Gastrocnemius medialis (tissue), 4 donors: ENCODE measurements at regions not wholly inside any gene's neighbourhood (a gene's known extent, or its start where the extent isn't known, plus 50 kb on each side); places are given as distances from the start of the nearest gene placed in this dataset.

Source experiments
- ATAC-seq, 2 donors: fragments of 150-250 bp; one replicate each; pipeline ENCODE4 v1.9.1; 2016
- DNase-seq, 2 donors: peaks; one replicate each; pipeline ENCODE4 v3.0.0-alpha.2; 2019
- H3K27ac ChIP-seq, 4 donors: fragments of 200-600 bp; sonication (generic); 1 replicate in 1 of 4; 2 replicates in 3 of 4; pipeline ENCODE4 v1.5.1; 2016 to 2018; ENCODE audit warnings: mild to moderate bottlenecking in 2 of 4, moderate library complexity in 1 of 4
- H3K27me3 ChIP-seq, 3 donors: fragments of 200-600 bp; sonication (generic) in 2 of 3; 1 replicate in 1 of 3; 2 replicates in 2 of 3; pipeline versions ENCODE4 v1.5.1 to v1.6.0; 2016 to 2019; ENCODE audit warnings: mild to moderate bottlenecking in 1 of 3, moderate library complexity in 1 of 3
- H3K36me3 ChIP-seq, 2 donors: fragments of 200-600 bp; sonication (generic) in 1 of 2; one replicate each; pipeline ENCODE4 v1.5.1; 2017 to 2018
- H3K4me1 ChIP-seq, 2 donors: fragments of 200-600 bp; sonication (generic) in 1 of 2; one replicate each; pipeline ENCODE4 v1.5.1; 2016 to 2017; ENCODE audit warnings: mild to moderate bottlenecking in 2 of 2
- H3K4me3 ChIP-seq, 4 donors: fragments of 200-600 bp; sonication (generic) in 3 of 4; 1 replicate in 1 of 4; 2 replicates in 3 of 4; pipeline ENCODE4 v1.5.1; 2016 to 2019; ENCODE audit warnings: mild to moderate bottlenecking in 2 of 4
- H3K9me3 ChIP-seq, 3 donors: fragments of 200-600 bp; sonication (generic) in 2 of 3; 1 replicate in 1 of 3; 2 replicates in 2 of 3; pipeline ENCODE4 v1.5.1; 2016 to 2019
- CTCF ChIP-seq, 5 experiments: fragments of 450-650 bp in 3 of 5; fragments of 200-600 bp in 2 of 5; sonication (generic) in 2 of 5; IDR thresholded peaks in 4 of 5; conservative IDR thresholded peaks in 1 of 5; 1 replicate in 4 of 5; 2 replicates in 1 of 5; pipeline ENCODE4 v1.5.1; 2016 to 2019; ENCODE audit warnings: antibody characterized with exemption in 5 of 5, mild to moderate bottlenecking in 3 of 5, moderate library complexity in 3 of 5
- POLR2A ChIP-seq, 2 donors: fragments of 450-650 bp; IDR thresholded peaks; one replicate each; pipeline ENCODE4 v1.6.1; 2017; ENCODE audit warnings: antibody characterized with exemption in 2 of 2, mild to moderate bottlenecking in 2 of 2, moderate library complexity in 2 of 2
- in situ Hi-C, 4 donors: fragments of 200-750 bp; cut with MboI; loops; one replicate each; pipeline versions ENCODE4 v1.15.0 to v1.8.0; 2017; ENCODE audit warnings: low sequenced_read_pairs in 4 of 4
- intact Hi-C: fragments of 100-400 bp; cut with DNase I; formaldehyde crosslinking; loops from one replicate; pipeline ENCODE4 v1.15.1; 2023; ENCODE audit warnings: low total_unique reads

- ATAC-seq (peak; percentile 83 to 96), DNase-seq (peak; percentile 53 to 66)
- H3K27ac ChIP-seq: no peak overlapping the region
- peak; percentile 53 to 92 (median 72) for TF ChIP-seq CTCF (IDR thresholded peaks at IDR 0.05 in 4 of 5, conservative IDR thresholded peaks at IDR 0.05 in 1 of 5)
- no peak for TF ChIP-seq POLR2A (IDR thresholded peaks at IDR 0.05)
- H3K36me3 ChIP-seq: no peaks in the 10 kb centered on the region
- in situ Hi-C loops (loop anchor here in 3 of 4 donors (10.0 kb wide), 1 partner anchor 193 kb away; no protein-coding TSS in a partner anchor), intact Hi-C loops (no loop called here)
- peaks cover 0 to 2% (median 0%) of the 10 kb centered on the region in 3 donors for H3K27me3 ChIP-seq
- H3K9me3 ChIP-seq: no peaks in the 10 kb centered on the region
- peaks cover 0 to 3% of the 10 kb centered on the region in 2 donors for H3K4me1 ChIP-seq
- no peak overlapping the region for H3K4me3 ChIP-seq
Observed at GRCh38 chr11:76721755-76722677, 51.5 kb upstream of the LRRC32 start.

DNA sequence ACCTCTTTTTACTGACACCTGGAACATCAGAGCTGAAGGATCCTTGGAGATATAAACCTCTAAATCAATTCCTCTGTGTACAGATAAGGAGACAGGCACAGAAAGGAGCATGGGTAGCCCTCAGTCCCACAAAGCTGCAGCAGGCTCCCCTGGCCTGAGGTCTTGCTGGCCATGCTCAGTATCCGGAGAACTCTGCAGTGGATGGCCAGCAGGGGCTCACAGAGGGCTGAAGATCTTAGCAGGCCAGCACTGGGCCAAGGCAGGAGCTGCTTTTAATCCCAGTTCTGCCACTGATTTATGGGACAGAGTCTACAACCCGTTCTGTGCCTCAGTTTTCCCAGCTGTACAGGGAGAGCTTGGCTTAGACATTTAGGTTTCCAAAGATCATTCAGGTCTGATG is 52.6 kb upstream of the LRRC32 start:
- in situ Hi-C loops: loop anchor here in 3 of 4 donors (10.0 kb wide), 1 partner anchor 192 kb away; no protein-coding TSS in a partner anchor
- Histone ChIP-seq H3K36me3 (no peaks in the 10 kb centered on the region), H3K4me1 (peaks cover 0 to 3% of the 10 kb centered on the region in 2 donors), H3K27me3 (peaks cover 0 to 2% (median 0%) of the 10 kb centered on the region in 3 donors), H3K27ac (no peak overlapping the region), H3K4me3 (no peak overlapping the region), H3K9me3 (no peaks in the 10 kb centered on the region)
- no peak for TF ChIP-seq CTCF (IDR thresholded peaks at IDR 0.05 in 4 of 5, conservative IDR thresholded peaks at IDR 0.05 in 1 of 5)
- TF ChIP-seq POLR2A (IDR thresholded peaks at IDR 0.05): no peak
- intact Hi-C loops: no loop called here
- ATAC-seq (no peak), DNase-seq (no peak)

DNA sequence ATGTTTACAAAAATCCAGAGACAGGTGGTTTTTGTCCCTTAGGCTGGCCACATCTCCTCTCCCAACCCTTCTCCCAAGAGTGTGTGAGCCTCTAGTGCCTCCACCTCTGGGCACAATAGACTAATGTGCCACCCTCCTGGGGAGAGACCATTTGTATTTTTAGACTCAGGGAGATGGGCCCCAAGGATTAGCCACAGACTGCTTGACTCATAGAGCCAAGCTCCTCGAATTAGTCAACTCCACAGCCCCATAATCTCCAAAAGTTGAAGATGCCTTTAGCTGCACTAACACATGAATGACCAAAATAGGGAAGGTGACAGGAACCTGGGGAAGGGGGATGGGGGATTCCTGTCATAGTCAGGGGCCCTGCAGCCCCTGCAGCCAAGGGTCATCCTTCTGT is 53.0 kb upstream of the LRRC32 start:
- in situ Hi-C loops: loop anchor here in 3 of 4 donors (10.0 kb wide), 1 partner anchor 191 kb away; no protein-coding TSS in a partner anchor

DNA sequence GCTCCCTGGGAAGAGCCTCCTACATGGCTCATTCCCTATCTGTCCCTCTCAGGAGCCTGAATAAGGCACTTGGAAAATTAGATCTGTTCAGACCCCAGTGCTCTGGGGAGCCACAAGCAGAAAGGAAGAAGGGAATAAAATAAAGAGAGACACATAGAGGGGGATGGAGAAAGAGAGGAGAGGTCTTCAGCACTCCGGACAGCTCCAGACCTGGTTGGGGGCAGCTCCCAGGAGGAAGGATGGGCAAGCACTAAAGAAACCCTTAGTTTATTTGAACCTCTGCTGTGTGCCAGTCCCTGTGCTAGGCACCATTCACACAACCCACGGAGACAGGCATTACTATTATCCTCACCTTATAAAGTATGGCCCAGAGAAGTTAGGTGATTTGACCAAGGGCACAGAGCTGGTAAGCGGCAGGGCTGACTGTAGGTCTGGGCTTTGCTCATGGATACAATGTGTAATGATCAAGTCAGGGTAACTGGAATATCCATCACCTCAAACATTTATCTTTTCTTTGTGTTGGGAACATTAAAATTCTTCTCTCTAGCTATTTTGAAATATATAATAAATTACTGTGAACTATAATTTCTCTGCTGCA is 53.7 kb upstream of the LRRC32 start:
- no peak overlapping the region for H3K4me3 ChIP-seq
- H3K9me3 ChIP-seq: no peaks in the 10 kb centered on the region
- peaks cover 0 to 3% of the 10 kb centered on the region in 2 donors for H3K4me1 ChIP-seq
- H3K36me3 ChIP-seq: no peaks in the 10 kb centered on the region
- in situ Hi-C loops: loop anchor here in 3 of 4 donors (10.0 kb wide), 1 partner anchor 191 kb away; no protein-coding TSS in a partner anchor
- H3K27me3 ChIP-seq: peaks cover 0 to 2% (median 0%) of the 10 kb centered on the region in 3 donors
- ATAC-seq (no peak), DNase-seq (no peak)
- TF ChIP-seq CTCF (IDR thresholded peaks at IDR 0.05 in 4 of 5, conservative IDR thresholded peaks at IDR 0.05 in 1 of 5) (no peak), POLR2A (IDR thresholded peaks at IDR 0.05) (no peak)
- no peak overlapping the region for H3K27ac ChIP-seq
- intact Hi-C loops: no loop called here

More for the DNA sequence above, 53.0 kb upstream of the LRRC32 start:
- no peak for DNase-seq
- Histone ChIP-seq H3K4me1 (peaks cover 0 to 3% of the 10 kb centered on the region in 2 donors), H3K27ac (no peak overlapping the region), H3K27me3 (peaks cover 0 to 2% (median 0%) of the 10 kb centered on the region in 3 donors), H3K9me3 (no peaks in the 10 kb centered on the region), H3K4me3 (no peak overlapping the region), H3K36me3 (no peaks in the 10 kb centered on the region)
- intact Hi-C loops: no loop called here
- no peak for ATAC-seq
- TF ChIP-seq POLR2A (IDR thresholded peaks at IDR 0.05) (no peak), CTCF (IDR thresholded peaks at IDR 0.05 in 4 of 5, conservative IDR thresholded peaks at IDR 0.05 in 1 of 5) (no peak)
